ENCODE measurements at regions not wholly inside any gene's neighbourhood (a gene's known extent, or its start where the extent isn't known, plus 50 kb on each side); places are given as distances from the start of the nearest gene placed in this dataset.

DNA sequence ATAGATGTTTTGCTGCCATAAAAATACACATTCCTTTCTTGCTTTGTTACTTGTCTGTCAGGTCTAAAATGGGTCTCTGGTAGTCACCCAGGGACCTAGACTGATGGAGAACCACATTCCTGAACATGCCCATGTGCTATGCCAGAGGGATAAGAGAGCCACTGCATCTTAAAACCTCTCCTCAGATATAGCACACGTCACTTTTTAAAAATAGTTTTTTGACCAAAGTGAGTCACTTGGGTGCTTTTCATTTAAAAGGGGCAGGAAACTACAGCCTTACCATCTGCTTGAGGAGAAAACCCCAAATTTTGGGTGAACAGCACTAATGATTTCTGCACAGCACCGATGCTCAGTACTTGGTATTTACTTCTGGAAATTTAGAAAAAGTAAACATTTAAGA, 197.8 kb downstream of the OGFRL1 start:
- no peak for DNase-seq

DNA sequence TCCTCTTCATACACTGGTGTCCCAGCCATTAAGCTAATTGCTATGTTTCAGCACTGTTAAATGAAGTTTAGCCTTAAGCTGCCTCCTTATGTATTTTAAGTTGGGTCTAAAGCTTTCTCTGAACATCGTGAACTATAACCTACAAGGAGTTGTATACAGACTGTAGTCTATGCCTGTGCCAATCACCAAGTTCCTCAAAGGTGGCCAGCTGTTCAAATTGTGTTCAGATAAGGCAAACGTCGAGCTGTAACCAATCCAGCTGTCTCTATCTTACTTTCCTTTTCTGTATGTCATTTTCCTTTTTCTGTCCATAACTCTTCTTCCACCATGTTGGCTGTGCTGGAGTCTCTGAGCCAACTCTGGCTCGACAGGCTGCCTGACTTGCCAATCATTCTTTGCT, 199.6 kb downstream of the OGFRL1 start:
- no peak for DNase-seq

DNA sequence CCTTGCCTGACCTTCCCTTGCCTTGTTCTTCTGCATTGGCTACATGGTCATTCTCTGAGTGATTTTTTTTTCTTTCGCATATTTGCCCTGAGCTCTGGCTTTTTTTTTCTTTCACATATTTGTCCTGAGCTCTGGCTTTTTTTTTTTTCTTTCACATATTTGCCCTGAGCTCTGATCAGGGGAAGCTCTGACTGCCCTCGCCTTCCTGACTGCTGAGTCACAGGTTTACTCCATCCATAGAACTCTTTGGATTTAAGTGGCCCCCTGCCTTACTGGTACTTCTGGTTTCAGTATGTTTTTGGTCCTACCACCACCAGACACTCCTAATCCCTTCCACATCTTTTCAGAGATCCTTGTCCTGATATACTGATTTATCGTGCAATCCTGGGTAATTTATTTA, 201.1 kb downstream of the OGFRL1 start:
- no peak for DNase-seq

DNA sequence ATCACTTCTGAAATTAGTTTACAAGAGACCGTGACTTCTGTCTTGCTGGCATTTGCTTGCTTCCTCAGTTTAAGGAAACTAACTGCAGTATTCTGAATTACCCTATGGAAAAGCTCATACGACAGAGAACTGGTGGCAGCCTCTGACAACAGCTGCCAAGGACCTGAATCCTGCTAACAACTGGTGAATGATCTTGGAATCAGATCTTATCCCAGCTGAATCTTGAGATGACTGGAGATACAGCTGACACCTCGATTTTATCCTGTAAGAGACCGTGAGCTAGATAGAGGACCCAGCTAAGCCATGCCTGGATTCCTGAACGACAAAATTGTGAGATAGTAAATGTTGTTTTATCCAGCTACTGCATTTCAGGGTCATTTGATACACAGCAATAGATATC, 202.3 kb downstream of the OGFRL1 start:
- no peak for DNase-seq

DNA sequence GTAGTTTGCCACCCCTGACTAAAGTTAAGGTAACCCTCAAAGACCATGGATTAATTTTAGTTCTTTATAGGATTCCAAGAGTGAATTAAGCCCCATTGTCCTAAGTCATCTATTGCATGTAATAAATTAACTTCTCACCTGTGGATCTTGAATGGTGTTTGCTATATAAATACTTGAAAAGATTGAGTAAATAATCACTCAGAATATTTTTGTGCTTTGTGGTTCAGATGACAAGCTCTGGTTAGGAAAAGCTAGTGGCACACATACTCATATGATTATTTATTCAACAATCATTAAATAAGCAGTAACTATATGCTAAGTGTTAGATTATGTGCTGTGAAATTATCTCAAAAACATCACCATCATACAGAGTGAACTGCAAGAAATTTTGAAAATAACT, 203.2 kb downstream of the OGFRL1 start:
- no peak for DNase-seq

DNA sequence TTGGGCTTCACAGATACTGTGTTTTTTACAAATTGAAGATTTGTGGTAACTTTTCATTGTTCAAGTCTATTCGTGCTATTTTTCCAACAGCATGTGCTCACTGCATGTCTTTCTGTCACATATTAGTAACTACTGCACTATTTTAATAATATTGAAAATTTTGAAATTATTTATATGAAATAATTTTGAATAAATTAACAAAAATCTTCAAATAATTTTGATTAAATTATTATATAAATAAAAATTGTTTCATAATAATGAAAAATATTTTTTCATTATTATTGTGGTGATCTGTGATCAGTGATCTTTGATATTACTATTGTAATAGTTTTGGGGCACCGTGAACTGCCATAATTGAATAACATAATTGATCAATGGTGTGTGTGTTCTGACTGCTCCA, 204.1 kb downstream of the OGFRL1 start:
- DNase-seq: no peak

DNA sequence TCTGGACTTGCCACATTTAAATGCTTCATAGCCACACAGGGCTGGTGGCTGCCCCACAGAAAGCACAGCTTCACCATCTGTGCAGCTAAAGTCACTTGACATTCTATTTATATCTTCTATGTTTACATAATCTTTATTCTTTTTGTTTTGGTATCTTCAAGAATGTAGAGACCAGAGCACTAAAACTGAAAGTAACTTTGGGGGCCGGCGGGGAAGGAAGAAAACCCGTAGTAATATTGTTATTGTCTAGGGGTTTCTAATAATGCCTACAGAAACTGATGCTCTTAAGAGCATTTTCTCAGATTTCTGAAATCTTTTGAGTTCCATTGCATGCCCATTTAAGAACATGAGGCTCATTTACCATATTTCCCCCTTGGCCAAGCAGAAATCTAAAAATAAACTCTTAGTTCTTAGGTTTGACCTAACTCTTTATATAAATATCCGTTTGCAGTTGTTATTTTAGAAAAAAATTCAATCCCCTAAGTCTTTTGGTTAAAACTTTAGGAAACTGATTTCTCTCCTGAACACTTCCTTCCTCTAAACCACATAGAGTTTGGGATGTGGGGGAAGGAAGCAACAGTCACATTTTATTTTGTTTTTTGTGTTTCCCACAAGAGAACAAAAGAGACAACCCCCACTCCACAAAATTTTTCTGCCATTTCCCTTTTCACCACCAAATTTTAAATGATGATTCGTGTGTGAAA, 207.6 kb downstream of the OGFRL1 start:
- DNase-seq: no peak

DNA sequence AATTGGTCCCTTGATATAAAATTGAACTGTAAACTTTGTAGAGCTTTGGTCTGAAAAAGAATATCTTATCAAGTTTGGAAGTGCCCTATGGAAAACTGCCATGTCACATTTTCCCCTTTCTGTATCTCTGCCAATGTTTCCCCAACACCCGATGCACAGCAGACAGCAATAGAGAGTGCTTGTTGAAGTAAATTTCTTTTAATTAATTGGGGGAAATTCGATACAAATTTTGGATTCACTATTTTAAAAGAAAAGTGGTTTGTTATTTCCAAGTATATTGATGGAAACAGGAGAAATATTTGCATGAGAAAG, 208.1 kb downstream of the OGFRL1 start:
- no peak for DNase-seq

DNA sequence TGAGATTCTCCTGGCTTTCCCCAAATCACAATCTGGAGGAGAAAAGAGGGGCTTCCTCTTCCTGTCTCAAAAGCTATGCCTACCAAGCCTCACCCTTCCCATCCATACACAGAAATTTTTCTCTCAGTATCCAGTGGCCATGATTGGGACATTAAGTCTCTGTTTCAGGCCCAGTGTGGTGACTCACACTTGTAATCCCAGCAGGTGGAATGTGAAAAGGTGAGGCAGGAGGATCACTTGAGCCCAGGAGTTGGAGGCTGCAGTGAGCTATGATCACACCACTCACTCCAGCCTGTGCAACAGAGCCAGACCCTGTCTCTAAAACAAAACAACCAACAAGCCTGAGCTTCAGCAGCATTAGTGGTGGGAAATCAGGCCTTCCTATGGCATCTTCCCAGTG, 210.0 kb downstream of the OGFRL1 start:
- DNase-seq: no peak

DNA sequence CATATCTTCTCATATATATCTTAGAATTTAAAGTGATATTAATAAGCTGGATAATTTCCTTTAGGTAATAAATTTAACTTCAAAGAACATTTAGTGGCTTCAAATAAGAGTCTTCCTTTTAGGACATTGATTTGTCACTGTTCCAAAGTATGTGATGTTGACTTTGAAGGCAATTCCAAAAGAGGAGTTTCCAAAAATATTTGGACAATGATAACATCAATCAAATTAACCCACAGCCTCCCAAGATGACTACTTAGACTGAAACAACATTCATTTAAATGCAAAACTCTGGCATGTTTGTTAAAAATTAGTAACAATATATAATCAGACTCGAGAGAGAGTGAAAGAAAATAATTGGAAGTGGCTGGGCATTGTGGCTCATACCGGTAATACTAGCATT, 211.1 kb downstream of the OGFRL1 start:
- DNase-seq: no peak

DNA sequence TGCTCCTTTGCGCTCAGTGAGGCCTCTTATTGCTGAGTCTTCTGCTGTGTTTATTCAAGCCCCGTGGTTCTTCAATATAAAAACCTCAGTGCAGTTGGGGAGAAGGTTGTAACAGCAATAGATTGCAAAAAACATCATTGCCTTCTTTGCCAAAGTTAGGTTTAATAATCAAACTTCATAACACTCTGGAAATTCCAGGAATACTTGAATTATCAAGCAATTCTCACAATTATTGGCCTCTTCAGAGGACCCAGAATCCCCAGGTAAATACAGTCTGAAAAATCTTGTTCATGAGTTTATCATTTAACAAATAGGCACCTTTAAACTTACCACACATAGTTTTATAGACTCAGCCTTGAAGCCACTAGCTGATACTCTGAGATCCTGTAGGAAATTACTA, 213.6 kb downstream of the OGFRL1 start:
- no peak for DNase-seq

DNA sequence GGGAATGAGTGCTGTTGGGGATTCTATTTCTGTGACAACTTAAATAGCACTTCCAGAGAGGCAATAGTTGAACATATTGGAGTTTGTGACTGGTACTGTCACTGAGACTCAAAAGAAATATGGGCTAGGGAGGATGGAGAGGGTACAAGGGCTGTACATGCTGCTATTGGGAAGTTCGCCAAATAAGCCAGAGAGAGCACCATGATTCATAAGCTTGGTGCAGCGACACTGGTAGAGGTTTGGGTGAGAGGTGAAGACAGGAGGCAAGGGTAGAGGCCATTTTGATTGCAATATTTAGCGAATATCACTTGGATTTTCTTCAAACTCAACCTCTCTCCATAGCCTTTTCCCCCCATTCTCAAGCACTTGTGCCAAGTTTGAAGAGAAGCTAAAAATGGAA, 214.3 kb downstream of the OGFRL1 start:
- DNase-seq: no peak

DNA sequence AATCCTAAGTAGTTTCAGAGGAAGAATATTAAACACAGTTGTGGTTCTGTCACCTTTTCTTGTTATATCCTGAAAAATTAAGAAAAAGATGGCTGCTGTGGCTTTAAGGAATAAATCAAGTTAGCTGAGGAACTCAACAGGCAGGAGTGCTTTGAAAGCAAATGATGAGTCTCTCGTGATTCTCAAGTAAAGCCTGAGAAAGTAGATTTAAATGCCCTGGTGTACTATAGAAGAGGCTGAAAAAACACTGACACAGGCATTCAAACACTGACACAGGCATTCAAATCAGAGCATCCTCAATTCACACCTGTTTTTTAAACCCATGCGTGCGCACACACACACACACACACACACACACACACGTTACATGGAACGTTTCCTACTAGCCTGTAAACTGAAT, 218.6 kb downstream of the OGFRL1 start:
- DNase-seq: no peak

DNA sequence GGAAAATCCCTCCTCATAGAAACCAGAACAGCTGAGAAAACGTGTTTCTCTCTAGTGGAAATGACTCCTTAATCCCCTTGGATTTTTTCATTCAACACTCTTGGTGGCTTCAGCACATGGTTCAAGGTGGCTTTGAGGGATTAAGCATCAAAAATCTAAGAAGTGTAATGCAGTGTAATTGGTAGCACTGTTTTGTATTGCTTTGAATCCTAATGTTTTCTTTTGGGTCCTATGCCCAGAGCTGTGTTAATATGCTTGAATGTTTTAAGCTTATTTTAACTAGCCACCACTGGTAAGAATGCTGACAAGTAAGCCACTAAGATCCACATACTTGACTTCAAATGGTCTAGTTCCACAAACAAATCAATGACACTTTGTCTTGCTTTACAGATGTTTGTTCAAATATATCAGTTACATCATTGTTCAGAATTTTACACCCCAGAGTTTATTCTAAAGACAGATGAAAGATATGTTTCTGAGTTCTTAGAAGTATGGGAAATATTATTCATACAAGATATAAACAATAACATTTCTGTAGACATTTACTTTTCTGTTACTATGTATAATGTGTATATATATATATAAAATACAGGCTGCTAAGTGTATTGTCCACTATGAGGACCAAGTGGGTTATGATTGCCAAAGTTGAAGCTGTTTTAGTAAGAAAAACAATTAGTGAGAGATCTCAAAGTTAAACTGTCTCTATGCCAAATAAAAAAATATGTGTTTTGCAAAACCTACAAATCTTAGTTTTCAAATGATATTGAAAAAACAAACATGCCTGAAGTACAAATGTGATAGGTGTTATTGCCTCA, 220.8 kb downstream of the OGFRL1 start:
- DNase-seq: no peak

DNA sequence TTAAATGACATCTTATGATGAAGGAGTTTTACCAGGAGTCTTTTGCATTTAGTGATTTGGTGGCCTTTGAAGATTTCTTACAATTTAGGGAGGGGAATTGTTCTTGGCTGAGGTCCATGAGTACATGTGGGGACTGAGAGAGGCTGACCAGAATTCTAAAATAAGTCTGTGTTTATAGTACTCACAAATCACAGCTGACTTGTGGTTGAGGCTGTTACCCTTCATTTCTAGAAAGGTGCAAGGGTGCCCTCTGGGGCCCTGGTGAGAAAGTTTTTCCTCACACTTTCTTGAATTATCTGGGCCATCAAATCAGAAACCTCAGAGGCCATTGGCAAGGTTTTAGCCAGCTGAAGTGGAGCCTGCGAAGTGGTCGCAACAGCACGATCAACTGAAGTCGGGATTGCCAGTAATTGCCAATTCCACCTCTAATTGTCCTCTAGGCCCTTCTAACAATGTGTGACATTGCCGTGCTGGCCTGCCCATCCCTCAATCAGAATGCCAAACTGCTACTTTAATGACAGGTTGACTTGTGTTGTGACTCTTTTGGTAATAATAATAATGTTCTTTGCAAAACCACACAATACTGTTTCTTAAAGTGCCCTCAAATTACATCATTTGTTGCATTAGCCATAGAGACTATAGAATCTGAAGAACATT, 221.6 kb downstream of the OGFRL1 start:
- DNase-seq: no peak

DNA sequence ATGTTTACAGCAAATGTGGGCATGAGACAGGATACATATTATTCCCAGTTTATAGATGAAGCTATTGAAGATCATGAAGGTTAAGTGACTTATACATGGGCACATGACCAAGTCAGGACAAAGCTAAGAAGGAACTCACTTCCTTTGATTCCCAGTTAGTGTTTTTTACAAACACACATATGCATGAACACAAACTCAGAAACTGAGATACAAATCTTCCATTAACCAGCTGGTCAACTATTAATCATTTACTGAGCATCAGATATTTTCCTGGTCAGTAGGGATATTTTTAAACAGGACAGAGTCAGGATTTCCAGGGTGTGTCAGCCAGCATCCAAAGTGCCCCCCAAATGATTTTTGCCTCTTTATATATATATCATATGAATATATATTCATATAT, 222.2 kb downstream of the OGFRL1 start:
- DNase-seq: no peak

DNA sequence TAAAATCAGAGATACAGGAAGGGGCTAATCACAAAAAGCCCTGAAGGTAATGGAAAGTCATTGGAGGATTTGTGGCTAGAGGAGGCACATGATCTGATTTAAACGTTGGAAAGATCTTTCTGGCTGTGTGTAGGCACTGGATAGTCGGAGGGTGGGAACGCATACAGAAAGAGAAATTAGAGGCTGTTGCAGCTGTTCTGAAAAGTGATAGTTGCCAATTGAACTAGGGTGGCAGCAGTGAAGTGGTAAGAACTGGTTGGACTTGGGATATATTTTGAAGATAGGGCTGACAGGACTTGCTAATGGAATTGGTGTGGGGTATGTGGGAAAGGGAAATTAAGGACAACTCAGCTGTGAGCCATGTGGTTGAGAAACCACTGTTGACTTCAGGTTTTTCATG, 223.6 kb downstream of the OGFRL1 start:
- DNase-seq: no peak

DNA sequence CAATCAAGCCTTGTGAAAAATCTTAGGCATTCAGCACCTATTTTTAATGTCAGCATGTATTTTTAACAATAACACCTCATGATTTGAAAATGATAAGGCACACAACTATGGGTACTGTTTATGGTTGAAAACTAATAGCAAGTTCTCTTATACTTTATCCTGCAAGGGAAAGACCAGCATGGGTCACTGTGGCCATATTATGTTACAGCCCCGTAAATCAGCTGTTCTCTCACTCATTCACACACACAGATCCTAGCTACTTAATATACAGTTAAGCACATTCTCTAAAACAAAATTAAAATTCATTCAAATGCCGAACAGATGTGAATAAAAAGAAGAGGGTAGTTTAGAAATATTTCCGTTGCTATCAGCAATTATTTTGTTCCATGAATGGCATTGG, 224.4 kb downstream of the OGFRL1 start:
- DNase-seq: no peak

DNA sequence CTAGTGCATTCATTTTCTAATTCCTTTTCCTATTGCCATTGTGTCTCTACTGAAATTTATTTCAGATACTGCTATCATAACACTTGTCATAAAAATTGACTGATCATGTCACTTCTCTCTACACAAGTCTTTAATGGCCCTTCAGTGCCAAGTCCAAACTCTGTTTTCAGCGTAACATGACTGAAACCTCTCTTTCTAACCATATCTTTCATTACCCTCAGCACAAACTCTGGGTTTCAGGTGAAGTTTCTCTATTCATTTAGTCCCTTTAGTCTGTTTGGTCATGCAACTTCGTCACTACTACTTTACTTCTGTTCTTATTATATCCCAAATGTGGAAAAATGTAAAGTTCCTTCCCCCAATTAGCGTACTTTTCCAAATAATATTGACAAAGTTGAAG, 234.9 kb downstream of the OGFRL1 start:
- no peak for DNase-seq

DNA sequence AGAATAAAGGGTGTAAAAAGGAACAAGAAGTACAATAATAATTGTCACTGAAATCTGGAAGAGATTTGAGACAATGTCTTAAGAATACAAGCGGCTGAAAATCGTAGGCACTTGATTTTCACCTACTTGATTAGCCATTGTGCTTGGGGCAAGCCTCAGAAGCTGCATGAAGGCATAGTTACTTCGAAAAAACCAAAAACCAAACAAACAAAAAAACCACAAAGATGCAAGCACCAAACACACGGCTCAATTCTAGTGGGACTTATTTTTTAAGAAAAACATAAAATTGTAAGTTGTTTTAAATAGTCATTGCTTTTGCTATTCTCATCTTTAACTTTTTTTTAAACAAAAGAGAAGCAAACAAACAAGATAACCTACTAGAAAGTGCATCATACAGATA, 235.6 kb downstream of the OGFRL1 start:
- DNase-seq: no peak

DNA sequence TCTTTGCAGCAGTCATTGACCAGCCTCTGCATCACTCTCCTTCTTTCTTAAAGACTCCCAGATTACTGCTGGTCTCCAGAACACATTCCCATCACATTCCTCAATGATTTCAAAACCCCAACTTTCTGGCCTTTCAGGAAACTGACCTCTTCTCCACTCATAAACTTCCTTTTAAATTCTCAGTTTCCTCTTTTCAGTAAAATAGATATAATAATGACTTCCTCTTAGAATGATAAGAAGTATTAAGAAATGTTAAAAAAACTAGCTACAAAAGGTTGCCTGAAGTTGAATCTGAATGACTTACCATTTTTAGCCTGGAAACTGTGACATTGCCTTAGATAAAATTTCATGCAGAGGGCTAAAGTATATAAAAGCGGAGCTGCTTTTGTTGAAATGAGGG, 239.3 kb downstream of the OGFRL1 start:
- no peak for DNase-seq

DNA sequence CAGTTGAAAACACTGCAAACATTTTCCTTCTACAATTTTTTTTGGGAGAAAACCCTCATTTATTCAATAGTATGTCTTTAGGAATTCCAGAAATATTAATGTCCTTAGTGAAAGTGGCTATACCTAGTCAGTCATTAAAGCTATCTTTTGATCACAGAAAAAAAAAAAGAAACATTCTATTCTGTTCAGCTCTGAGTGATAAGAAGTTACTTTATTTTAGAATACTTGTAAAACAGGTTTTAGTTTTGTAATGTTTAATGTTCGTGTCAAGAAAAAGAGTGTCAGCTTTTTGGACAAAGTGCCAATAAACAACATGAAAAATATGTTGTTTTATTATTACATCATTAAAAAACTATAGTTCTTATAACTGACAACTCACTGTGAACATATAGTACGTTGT, 240.4 kb downstream of the OGFRL1 start:
- DNase-seq: no peak

DNA sequence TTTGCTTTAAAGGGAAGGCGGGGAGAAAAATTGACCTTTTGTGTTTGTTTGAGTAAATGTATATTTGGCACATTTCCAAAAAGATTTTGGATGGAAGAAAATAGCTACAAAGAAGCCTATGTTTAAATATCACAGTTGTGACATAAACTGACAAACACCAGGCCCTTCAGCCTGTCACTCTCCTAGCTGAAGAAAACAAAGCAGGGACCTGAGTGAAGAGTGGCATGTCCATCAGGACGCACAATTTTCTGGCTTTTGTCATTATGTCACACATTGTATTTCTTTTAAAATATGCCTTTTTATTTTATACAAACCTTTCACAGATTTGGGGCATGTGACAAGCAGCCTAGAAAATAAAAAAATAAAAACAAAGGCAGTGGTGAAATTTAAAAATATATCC, 241.2 kb downstream of the OGFRL1 start:
- no peak for DNase-seq

DNA sequence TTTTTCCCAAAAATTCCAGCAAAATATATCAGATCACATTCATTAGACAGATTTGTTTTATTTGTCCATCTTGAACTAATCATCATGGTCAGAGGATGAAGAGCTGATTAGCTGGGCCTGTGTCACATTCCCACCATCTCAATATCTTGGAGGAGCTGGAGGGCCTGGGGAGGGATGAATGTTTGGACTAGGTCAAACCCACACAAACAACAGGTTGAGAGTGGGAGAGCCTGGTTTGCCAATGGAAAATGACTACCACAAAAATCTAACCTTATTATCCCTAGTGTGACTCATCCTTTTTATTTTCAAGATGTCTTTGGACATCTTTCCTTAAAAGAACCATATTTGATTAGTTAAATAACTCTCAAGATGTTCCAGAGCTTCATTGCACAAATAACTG, 242.4 kb downstream of the OGFRL1 start:
- DNase-seq: no peak

DNA sequence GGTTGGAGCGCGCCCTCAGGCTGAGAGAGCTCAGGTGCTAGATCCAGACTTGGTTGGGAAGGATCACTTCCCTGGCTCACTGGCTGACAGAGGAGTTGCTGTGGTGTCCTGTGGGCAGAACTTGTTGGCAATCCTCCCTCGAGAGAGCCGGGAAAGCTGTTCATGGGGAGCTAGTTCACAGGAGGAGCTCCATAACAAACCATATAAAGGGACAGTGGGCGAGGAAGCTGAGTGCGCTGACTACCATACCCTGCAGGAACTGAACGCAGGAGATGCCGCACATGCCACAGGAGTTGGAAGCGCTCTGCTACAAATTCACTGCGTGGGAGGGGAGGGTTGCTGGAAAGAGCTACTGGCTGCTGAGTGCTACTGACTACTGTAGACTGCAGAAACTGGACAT, 243.2 kb downstream of the OGFRL1 start:
- DNase-seq: no peak
